ENCODE measurements at regions not wholly inside any gene's neighbourhood (a gene's known extent, or its start where the extent isn't known, plus 50 kb on each side); places are given as distances from the start of the nearest gene placed in this dataset.
"Not testable (repeated sequence)": the region's sequence is repeated elsewhere in the genome, so short reads cannot be mapped to it uniquely, and the experiment has no call there.

DNA sequence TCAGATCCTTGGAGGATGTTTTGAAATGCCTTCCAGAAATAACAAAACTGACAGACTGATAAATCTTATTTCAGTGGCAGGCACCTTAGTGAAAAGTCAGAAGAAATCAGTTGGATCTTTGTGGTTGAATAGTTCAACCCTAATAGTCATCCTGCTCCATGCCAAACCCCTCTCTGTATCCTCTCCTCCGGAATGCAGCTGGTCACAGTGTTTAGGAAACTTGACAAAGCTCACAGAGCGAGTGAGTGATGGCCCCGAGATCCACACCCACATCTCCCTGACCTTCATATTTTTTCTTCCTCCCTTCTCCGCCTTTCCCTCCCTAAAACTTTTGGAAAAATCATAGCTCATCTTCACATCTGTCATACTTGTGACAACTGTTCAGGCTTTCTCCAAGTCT lies 464.8 kb upstream of the CDH4 start:
- peaks cover 3% of the 10 kb centered on the region for H3K4me1 Mint-ChIP-seq (ENCODE audit: low read depth, unreplicated experiment)
- Histone ChIP-seq H2AFZ (ENCODE audit: low read depth, low read length) (no peak overlapping the region), H3K9ac (ENCODE audit: low read length) (no peak overlapping the region), H3K27ac (ENCODE audit: low read depth, low read length) (no peak overlapping the region), H3K27me3 (ENCODE audit: insufficient read depth, low read length) (no peaks in the 10 kb centered on the region), H3K4me3 (ENCODE audit: insufficient read depth, low read depth, low read length) (no peak overlapping the region), H3K4me1 (ENCODE audit: insufficient read depth, low read length) (no peaks in the 10 kb centered on the region), H3K36me3 (ENCODE audit: insufficient read depth, low read length) (no peaks in the 10 kb centered on the region), H3K79me2 (ENCODE audit: insufficient read depth, low read length) (no peaks in the 10 kb centered on the region), H3K9me3 (ENCODE audit: insufficient read depth, low read depth, low read length) (no peaks in the 10 kb centered on the region), H3K4me2 (ENCODE audit: low read length) (no peak overlapping the region), H4K20me1 (ENCODE audit: insufficient read depth, low read length) (no peaks in the 10 kb centered on the region)
- peaks cover 29% of the 10 kb centered on the region for H3K27me3 Mint-ChIP-seq (ENCODE audit: low read depth, unreplicated experiment)
- peaks cover 3% of the 10 kb centered on the region for H3K9me3 Mint-ChIP-seq (ENCODE audit: unreplicated experiment)
- FAIRE-seq (no peak), DNase-seq (ENCODE audit: low read depth) (peak; percentile 4)
- TF ChIP-seq, protein P1, sequence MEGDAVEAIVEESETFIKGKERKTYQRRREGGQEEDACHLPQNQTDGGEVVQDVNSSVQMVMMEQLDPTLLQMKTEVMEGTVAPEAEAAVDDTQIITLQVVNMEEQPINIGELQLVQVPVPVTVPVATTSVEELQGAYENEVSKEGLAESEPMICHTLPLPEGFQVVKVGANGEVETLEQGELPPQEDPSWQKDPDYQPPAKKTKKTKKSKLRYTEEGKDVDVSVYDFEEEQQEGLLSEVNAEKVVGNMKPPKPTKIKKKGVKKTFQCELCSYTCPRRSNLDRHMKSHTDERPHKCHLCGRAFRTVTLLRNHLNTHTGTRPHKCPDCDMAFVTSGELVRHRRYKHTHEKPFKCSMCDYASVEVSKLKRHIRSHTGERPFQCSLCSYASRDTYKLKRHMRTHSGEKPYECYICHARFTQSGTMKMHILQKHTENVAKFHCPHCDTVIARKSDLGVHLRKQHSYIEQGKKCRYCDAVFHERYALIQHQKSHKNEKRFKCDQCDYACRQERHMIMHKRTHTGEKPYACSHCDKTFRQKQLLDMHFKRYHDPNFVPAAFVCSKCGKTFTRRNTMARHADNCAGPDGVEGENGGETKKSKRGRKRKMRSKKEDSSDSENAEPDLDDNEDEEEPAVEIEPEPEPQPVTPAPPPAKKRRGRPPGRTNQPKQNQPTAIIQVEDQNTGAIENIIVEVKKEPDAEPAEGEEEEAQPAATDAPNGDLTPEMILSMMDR (IDR thresholded peaks at IDR 0.05; ENCODE audit: insufficient read depth, low read depth, low read length): no peak
- TF ChIP-seq EZH2 (IDR thresholded peaks at IDR 0.05; ENCODE audit: insufficient read depth, low read length): no peak
- no peaks in the 10 kb centered on the region for H3K36me3 Mint-ChIP-seq (ENCODE audit: low read depth, unreplicated experiment)
- H3K27ac Mint-ChIP-seq (ENCODE audit: unreplicated experiment): no peak overlapping the region
- no peak overlapping the region for H3K4me3 Mint-ChIP-seq (ENCODE audit: unreplicated experiment)

GRCh38 chr20:60788070-60788469 lies 464.0 kb upstream of the CDH4 start:
- H3K27me3 Mint-ChIP-seq (ENCODE audit: low read depth, unreplicated experiment): peaks cover 33% of the 10 kb centered on the region
- Histone ChIP-seq H3K36me3 (ENCODE audit: insufficient read depth, low read length) (no peaks in the 10 kb centered on the region), H4K20me1 (ENCODE audit: insufficient read depth, low read length) (no peaks in the 10 kb centered on the region), H3K27ac (ENCODE audit: low read depth, low read length) (no peak overlapping the region), H3K9ac (ENCODE audit: low read length) (no peak overlapping the region), H3K4me1 (ENCODE audit: insufficient read depth, low read length) (no peaks in the 10 kb centered on the region), H3K27me3 (ENCODE audit: insufficient read depth, low read length) (no peaks in the 10 kb centered on the region), H3K4me2 (ENCODE audit: low read length) (no peak overlapping the region), H3K79me2 (ENCODE audit: insufficient read depth, low read length) (no peaks in the 10 kb centered on the region), H3K9me3 (ENCODE audit: insufficient read depth, low read depth, low read length) (no peaks in the 10 kb centered on the region), H3K4me3 (ENCODE audit: insufficient read depth, low read depth, low read length) (no peak overlapping the region), H2AFZ (ENCODE audit: low read depth, low read length) (no peak overlapping the region)
- DNase-seq (ENCODE audit: low read depth): no peak
- TF ChIP-seq, protein P1 (IDR thresholded peaks at IDR 0.05; ENCODE audit: insufficient read depth, low read depth, low read length): no peak
- TF ChIP-seq EZH2 (IDR thresholded peaks at IDR 0.05; ENCODE audit: insufficient read depth, low read length): no peak
- no peak overlapping the region for H3K4me3 Mint-ChIP-seq (ENCODE audit: unreplicated experiment)
- no peaks in the 10 kb centered on the region for H3K36me3 Mint-ChIP-seq (ENCODE audit: low read depth, unreplicated experiment)
- no peak overlapping the region for H3K27ac Mint-ChIP-seq (ENCODE audit: unreplicated experiment)
- H3K9me3 Mint-ChIP-seq (ENCODE audit: unreplicated experiment): peaks cover 3% of the 10 kb centered on the region
- H3K4me1 Mint-ChIP-seq (ENCODE audit: low read depth, unreplicated experiment): peaks cover 3% of the 10 kb centered on the region
- no peak for FAIRE-seq

- H2AFZ ChIP-seq (ENCODE audit: low read depth, low read length): no peak overlapping the region
- H3K4me1 ChIP-seq (ENCODE audit: insufficient read depth, low read length): no peaks in the 10 kb centered on the region
- H3K79me2 ChIP-seq (ENCODE audit: insufficient read depth, low read length): no peaks in the 10 kb centered on the region
- no peaks in the 10 kb centered on the region for H4K20me1 ChIP-seq (ENCODE audit: insufficient read depth, low read length)
- Mint-ChIP-seq H3K4me1 (ENCODE audit: low read depth, unreplicated experiment) (peaks cover 3% of the 10 kb centered on the region), H3K36me3 (ENCODE audit: low read depth, unreplicated experiment) (no peaks in the 10 kb centered on the region), H3K27ac (ENCODE audit: unreplicated experiment) (no peak overlapping the region), H3K4me3 (ENCODE audit: unreplicated experiment) (no peak overlapping the region), H3K9me3 (ENCODE audit: unreplicated experiment) (peaks cover 3% of the 10 kb centered on the region), H3K27me3 (ENCODE audit: low read depth, unreplicated experiment) (peaks cover 38% of the 10 kb centered on the region)
- H3K27ac ChIP-seq (ENCODE audit: low read depth, low read length): no peak overlapping the region
- H3K36me3 ChIP-seq (ENCODE audit: insufficient read depth, low read length): no peaks in the 10 kb centered on the region
- H3K4me3 ChIP-seq (ENCODE audit: insufficient read depth, low read depth, low read length): no peak overlapping the region
- H3K4me2 ChIP-seq (ENCODE audit: low read length): no peak overlapping the region
- no peaks in the 10 kb centered on the region for H3K27me3 ChIP-seq (ENCODE audit: insufficient read depth, low read length)
- no peaks in the 10 kb centered on the region for H3K9me3 ChIP-seq (ENCODE audit: insufficient read depth, low read depth, low read length)
- FAIRE-seq (no peak), DNase-seq (ENCODE audit: low read depth) (no peak)
- no peak overlapping the region for H3K9ac ChIP-seq (ENCODE audit: low read length)
- TF ChIP-seq, protein P1 (IDR thresholded peaks at IDR 0.05; ENCODE audit: insufficient read depth, low read depth, low read length): no peak
- TF ChIP-seq EZH2 (IDR thresholded peaks at IDR 0.05; ENCODE audit: insufficient read depth, low read length): no peak
Measured at GRCh38 chr20:60789399-60789798, 462.7 kb upstream of the CDH4 start.

GRCh38 chr20:60790339-60790738 lies 461.7 kb upstream of the CDH4 start:
- not testable (repeated sequence) for FAIRE-seq; H3K9me3 Mint-ChIP-seq (ENCODE audit: unreplicated experiment); H3K79me2 ChIP-seq (ENCODE audit: insufficient read depth, low read length); H3K27ac Mint-ChIP-seq (ENCODE audit: unreplicated experiment); H2AFZ ChIP-seq (ENCODE audit: low read depth, low read length); H3K36me3 ChIP-seq (ENCODE audit: insufficient read depth, low read length); H3K4me3 ChIP-seq (ENCODE audit: insufficient read depth, low read depth, low read length); H3K9ac ChIP-seq (ENCODE audit: low read length); H3K27ac ChIP-seq (ENCODE audit: low read depth, low read length); H3K9me3 ChIP-seq (ENCODE audit: insufficient read depth, low read depth, low read length); H3K4me3 Mint-ChIP-seq (ENCODE audit: unreplicated experiment); H3K4me1 Mint-ChIP-seq (ENCODE audit: low read depth, unreplicated experiment); H4K20me1 ChIP-seq (ENCODE audit: insufficient read depth, low read length); DNase-seq (ENCODE audit: low read depth); H3K4me2 ChIP-seq (ENCODE audit: low read length); H3K36me3 Mint-ChIP-seq (ENCODE audit: low read depth, unreplicated experiment); H3K4me1 ChIP-seq (ENCODE audit: insufficient read depth, low read length); H3K27me3 ChIP-seq (ENCODE audit: insufficient read depth, low read length)
- peaks cover 41% of the 10 kb centered on the region for H3K27me3 Mint-ChIP-seq (ENCODE audit: low read depth, unreplicated experiment)

Data from astrocyte (in vitro differentiated cells and primary cell).